ENCODE measurements at regions not wholly inside any gene's neighbourhood (a gene's known extent, or its start where the extent isn't known, plus 50 kb on each side); places are given as distances from the start of the nearest gene placed in this dataset.

DNA sequence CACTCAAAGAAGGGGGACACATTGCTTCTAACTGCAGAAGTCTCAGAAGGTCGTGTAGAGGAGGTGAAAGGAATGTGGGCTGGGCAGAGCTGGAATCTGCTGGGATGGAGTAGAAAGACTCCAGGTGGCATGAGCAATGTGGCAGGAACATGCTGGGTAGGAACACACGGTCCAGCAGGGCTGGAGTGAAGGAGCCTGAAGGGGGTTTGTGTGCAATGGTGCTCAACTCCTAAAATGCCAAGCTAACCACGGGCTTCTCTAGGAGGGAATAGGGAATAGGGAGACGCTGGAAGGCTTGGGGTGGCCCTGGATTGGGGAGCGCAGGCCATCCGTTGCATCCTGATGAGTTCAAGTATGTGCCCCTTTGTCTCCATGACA is 253.8 kb downstream of the FAM43A start:
- H3K4me1 ChIP-seq (ENCODE audit: low read depth): no peaks in the 10 kb centered on the region
- TF ChIP-seq, protein P1, sequence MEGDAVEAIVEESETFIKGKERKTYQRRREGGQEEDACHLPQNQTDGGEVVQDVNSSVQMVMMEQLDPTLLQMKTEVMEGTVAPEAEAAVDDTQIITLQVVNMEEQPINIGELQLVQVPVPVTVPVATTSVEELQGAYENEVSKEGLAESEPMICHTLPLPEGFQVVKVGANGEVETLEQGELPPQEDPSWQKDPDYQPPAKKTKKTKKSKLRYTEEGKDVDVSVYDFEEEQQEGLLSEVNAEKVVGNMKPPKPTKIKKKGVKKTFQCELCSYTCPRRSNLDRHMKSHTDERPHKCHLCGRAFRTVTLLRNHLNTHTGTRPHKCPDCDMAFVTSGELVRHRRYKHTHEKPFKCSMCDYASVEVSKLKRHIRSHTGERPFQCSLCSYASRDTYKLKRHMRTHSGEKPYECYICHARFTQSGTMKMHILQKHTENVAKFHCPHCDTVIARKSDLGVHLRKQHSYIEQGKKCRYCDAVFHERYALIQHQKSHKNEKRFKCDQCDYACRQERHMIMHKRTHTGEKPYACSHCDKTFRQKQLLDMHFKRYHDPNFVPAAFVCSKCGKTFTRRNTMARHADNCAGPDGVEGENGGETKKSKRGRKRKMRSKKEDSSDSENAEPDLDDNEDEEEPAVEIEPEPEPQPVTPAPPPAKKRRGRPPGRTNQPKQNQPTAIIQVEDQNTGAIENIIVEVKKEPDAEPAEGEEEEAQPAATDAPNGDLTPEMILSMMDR (IDR thresholded peaks at IDR 0.05): no peak
- ATAC-seq (no peak), DNase-seq (no peak)
- no peaks in the 10 kb centered on the region for H3K9me3 ChIP-seq
- no peaks in the 10 kb centered on the region for H3K36me3 ChIP-seq (ENCODE audit: low read depth)
- intact Hi-C loops (cut with DNase I, micrococcal nuclease): no loop called here
- no peak overlapping the region for H3K4me3 ChIP-seq

DNA sequence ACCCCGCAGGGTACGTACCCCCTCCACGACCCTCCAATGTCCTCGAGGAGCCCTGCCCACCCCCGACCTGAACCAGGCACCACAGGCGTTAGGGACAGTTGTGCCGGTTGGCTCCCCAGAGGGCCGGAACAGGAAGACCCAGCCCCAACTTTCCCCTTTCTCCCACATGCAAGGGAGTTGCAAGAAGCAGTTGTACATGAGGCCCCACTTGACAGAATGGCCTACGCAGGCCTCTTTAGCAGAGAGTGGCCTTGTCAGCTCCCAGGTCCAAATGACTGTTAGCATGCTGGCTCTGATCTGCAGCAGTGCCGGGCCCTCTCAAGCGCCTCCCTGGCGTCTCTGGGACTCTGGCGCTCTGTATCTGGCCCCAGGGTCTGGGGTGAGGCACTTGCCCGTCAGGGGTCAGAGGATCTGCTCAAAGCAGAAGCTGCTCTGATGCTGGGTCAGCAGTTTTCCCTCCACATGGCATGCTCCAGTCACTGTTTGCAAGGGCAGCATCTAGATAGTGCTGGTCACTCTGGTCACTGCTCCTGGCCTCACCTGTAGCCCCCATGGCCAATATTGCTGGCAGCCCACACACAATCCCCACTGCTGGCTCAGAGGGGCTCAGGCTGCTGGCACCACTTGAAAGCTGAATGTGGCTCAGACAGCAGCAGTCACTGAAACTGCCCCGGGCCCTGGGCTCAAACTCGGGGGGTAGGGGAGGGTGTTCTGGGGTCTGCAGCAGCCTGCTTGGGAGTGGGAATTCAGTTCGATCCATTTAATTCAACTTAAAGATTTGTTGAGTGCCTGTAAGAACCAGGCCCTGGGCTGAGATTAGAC is 254.5 kb downstream of the FAM43A start:
- intact Hi-C loops (cut with DNase I, micrococcal nuclease): no loop called here
- no peak for DNase-seq

DNA sequence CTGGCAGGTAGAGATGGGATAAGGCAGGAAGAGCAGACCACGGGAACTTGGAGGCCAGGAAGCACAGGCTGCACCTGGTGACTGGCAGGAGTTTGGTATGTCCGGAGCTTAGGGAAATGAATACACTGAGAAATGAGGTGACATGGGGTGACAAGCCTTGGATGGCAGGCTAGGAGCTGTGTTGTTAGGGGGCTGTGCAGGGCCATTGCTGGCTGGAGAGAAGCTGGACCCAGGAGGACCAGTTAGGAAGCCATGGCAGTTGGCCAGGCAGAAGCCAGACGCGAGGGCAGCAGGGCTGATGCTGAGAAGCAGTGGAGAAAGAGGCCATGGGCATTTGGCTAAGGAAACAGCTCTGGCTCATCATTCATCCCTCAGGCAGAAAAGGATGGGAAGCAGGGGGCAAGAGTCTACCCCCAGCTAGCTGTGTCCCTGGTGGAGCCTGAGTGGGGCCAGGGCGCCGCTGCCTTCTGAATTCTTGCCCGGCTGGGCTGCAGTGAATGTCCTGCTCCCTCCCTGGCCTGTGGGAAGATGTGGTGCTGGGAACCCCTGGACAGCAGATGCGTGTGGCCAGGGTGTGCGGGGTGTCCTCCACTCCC is 255.8 kb downstream of the FAM43A start:
- Histone ChIP-seq H3K4me3 (no peak overlapping the region), H3K36me3 (ENCODE audit: low read depth) (no peaks in the 10 kb centered on the region), H3K9me3 (no peaks in the 10 kb centered on the region), H3K4me1 (ENCODE audit: low read depth) (no peaks in the 10 kb centered on the region)
- DNase-seq (no peak), ATAC-seq (no peak)
- TF ChIP-seq, protein P1 (IDR thresholded peaks at IDR 0.05): no peak
- intact Hi-C loops (cut with DNase I, micrococcal nuclease): no loop called here

More for the DNA sequence above, 254.5 kb downstream of the FAM43A start:
- Histone ChIP-seq H3K36me3 (ENCODE audit: low read depth) (no peaks in the 10 kb centered on the region), H3K9me3 (no peaks in the 10 kb centered on the region), H3K4me3 (no peak overlapping the region), H3K4me1 (ENCODE audit: low read depth) (no peaks in the 10 kb centered on the region)
- ATAC-seq: no peak
- TF ChIP-seq, protein P1 (IDR thresholded peaks at IDR 0.05): no peak

DNA sequence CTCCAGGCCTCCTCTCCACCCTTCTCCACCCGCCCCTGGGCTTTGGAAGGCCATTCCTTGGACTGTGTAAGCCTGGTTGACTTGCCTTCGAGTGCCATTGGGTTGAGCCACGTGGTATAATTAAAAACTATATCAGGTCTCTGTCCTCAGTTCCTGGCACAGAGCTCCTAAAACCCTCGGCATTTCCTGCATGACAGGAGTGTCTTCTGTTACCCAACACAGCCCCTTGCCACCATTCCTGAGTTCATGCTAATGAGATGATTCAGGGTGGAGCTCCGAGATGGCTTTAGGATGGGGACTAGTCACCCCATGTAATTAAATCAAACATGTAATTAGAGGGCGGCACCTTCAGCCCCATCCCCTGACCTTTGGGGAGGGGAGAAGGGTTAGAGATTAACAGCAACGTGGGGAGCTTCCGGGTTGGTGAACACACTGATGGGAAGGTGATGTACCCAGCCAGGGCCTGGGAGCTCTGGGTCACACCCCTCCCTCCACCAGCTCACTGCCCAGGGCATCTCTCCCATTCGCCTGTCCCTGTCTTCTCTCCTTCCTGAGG is 256.4 kb downstream of the FAM43A start:
- H3K4me1 ChIP-seq (ENCODE audit: low read depth): no peaks in the 10 kb centered on the region
- H3K9me3 ChIP-seq: no peaks in the 10 kb centered on the region
- H3K36me3 ChIP-seq (ENCODE audit: low read depth): no peaks in the 10 kb centered on the region
- intact Hi-C loops (cut with DNase I, micrococcal nuclease): no loop called here
- ATAC-seq (peak; percentile 63), DNase-seq (no peak)
- TF ChIP-seq, protein P1 (IDR thresholded peaks at IDR 0.05): no peak
- no peak overlapping the region for H3K4me3 ChIP-seq

DNA sequence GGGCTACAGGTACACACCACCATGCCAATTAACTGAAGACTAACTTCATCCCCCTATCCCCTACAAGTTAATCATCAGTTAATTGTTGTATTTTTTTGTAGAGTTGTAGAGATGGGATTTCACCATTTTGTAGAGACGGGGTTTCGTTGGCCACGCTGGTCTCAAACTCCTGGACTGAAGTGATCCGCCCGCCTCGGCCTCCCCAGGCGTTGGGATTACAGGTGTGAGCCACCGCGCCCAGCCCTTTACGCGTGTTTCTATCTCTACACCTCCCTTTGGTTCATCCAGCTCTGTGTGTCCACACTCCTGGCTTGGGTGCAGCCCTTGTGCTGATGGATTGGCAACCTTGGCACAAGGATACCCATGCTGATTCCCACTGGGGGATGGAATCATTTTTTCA is 258.8 kb downstream of the FAM43A start:
- H3K36me3 ChIP-seq (ENCODE audit: low read depth): no peaks in the 10 kb centered on the region
- DNase-seq: no peak
- TF ChIP-seq, protein P1 (IDR thresholded peaks at IDR 0.05): no peak

More for the DNA sequence above, 258.8 kb downstream of the FAM43A start:
- ATAC-seq: no peak
- intact Hi-C loops (cut with DNase I, micrococcal nuclease): no loop called here
- Histone ChIP-seq H3K4me3 (no peak overlapping the region), H3K4me1 (ENCODE audit: low read depth) (no peaks in the 10 kb centered on the region), H3K9me3 (no peaks in the 10 kb centered on the region)
